Left colon (tissue), 2 donors: ENCODE measurements at regions not wholly inside any gene's neighbourhood (a gene's known extent, or its start where the extent isn't known, plus 50 kb on each side); places are given as distances from the start of the nearest gene placed in this dataset.
"Not testable (repeated sequence)": the region's sequence is repeated elsewhere in the genome, so short reads cannot be mapped to it uniquely, and the experiment has no call there.

Experiments
- ATAC-seq: fragments of 200-7000 bp; cut with Tn5 transposase; one replicate; pipeline ENCODE4 v1.9.1; 2020; ENCODE audit warnings: mild to moderate bottlenecking, moderate library complexity
- DNase-seq, 2 donors: peaks; one replicate each; pipeline ENCODE4 v3.0.0-alpha.2; 2020
- intact Hi-C, 2 donors: fragments of 100-400 bp; cut with DNase I in 1 of 2; cut with micrococcal nuclease in 1 of 2; formaldehyde crosslinking; loops; one replicate each; pipeline versions ENCODE4 v1.11.2 to v1.14.0; 2022; cut with DNase I, micrococcal nuclease
- donor health status: DM: no; HTN: no; CAD: no.
- donor health status: DM: yes; HTN: yes; CAD: no.

- ATAC-seq (no peak), DNase-seq (no peak)
- intact Hi-C loops, result no loop called here
Measured at GRCh38 chr16:26863931-26864330, 202.8 kb upstream of the C16orf82 start.

GRCh38 chr16:26874318-26874717 is 192.4 kb upstream of the C16orf82 start:
- ATAC-seq, DNase-seq, intact Hi-C loops: not testable (repeated sequence)

- no peak for DNase-seq
- intact Hi-C loops, result no loop called here
- ATAC-seq, result no peak
Measured at GRCh38 chr16:26877421-26877820, 189.3 kb upstream of the C16orf82 start.

- DNase-seq, result no peak
- no peak for ATAC-seq
- intact Hi-C loops, result no loop called here
Measured at GRCh38 chr16:26885674-26886073, 181.1 kb upstream of the C16orf82 start.

- intact Hi-C loops, result no loop called here
- ATAC-seq, result no peak
- DNase-seq, result no peak
Measured at GRCh38 chr16:26889740-26890139, 177.0 kb upstream of the C16orf82 start.

- intact Hi-C loops, result no loop called here
- ATAC-seq, result no peak
- no peak for DNase-seq
Measured at GRCh38 chr16:26898200-26898599, 168.5 kb upstream of the C16orf82 start.

GRCh38 chr16:26901196-26901861 is 165.4 kb upstream of the C16orf82 start:
- DNase-seq (no peak), ATAC-seq (no peak)
- intact Hi-C loops, result no loop called here

GRCh38 chr16:26901983-26902382 is 164.7 kb upstream of the C16orf82 start:
- intact Hi-C loops, result no loop called here
- DNase-seq (no peak), ATAC-seq (no peak)

GRCh38 chr16:26905336-26905735 is 161.4 kb upstream of the C16orf82 start:
- intact Hi-C loops, result no loop called here
- no peak for DNase-seq
- ATAC-seq, result no peak

GRCh38 chr16:26909623-26910022 is 157.1 kb upstream of the C16orf82 start:
- ATAC-seq (no peak), DNase-seq (no peak)
- intact Hi-C loops, result no loop called here

GRCh38 chr16:26911436-26911835 is 155.3 kb upstream of the C16orf82 start:
- intact Hi-C loops, result no loop called here
- no peak for DNase-seq
- no peak for ATAC-seq

GRCh38 chr16:26913851-26914250 is 152.9 kb upstream of the C16orf82 start:
- intact Hi-C loops, result no loop called here
- DNase-seq (no peak), ATAC-seq (no peak)

GRCh38 chr16:26930786-26931581 is 135.7 kb upstream of the C16orf82 start:
- DNase-seq (no peak), ATAC-seq (no peak)
- intact Hi-C loops, result no loop called here

GRCh38 chr16:26950636-26951035 is 116.1 kb upstream of the C16orf82 start:
- no peak for DNase-seq
- intact Hi-C loops, result no loop called here
- no peak for ATAC-seq

- DNase-seq (no peak), ATAC-seq (no peak)
- intact Hi-C loops, result no loop called here
Measured at GRCh38 chr16:26951950-26952349, 114.8 kb upstream of the C16orf82 start.

GRCh38 chr16:26952411-26952810 is 114.3 kb upstream of the C16orf82 start:
- intact Hi-C loops, result no loop called here
- DNase-seq (no peak), ATAC-seq (no peak)

GRCh38 chr16:26957283-26957859 is 109.4 kb upstream of the C16orf82 start:
- ATAC-seq (no peak), DNase-seq (no peak)
- intact Hi-C loops, result no loop called here

- ATAC-seq, result no peak
- no peak for DNase-seq
- intact Hi-C loops, result no loop called here
Measured at GRCh38 chr16:26959416-26960009, 107.2 kb upstream of the C16orf82 start.

GRCh38 chr16:26961459-26961858 is 105.3 kb upstream of the C16orf82 start:
- DNase-seq, result no peak
- ATAC-seq, result no peak
- intact Hi-C loops, result no loop called here

GRCh38 chr16:26963109-26963508 is 103.6 kb upstream of the C16orf82 start:
- ATAC-seq (no peak), DNase-seq (no peak)
- intact Hi-C loops, result no loop called here
